AG10803 (cell line): ENCODE measurements at regions not wholly inside any gene's neighbourhood (a gene's known extent, or its start where the extent isn't known, plus 50 kb on each side); places are given as distances from the start of the nearest gene placed in this dataset.

Source experiments
- DNase-seq: peaks from one replicate; pipeline ENCODE4 v3.0.0; 2010; ENCODE audit warnings: low read depth
- H3K4me3 ChIP-seq: 2 replicates; pipeline ENCODE4 v1.5.1; 2011; ENCODE audit warnings: mild to moderate bottlenecking, low read length, control low read depth
- TF ChIP-seq, protein P1 (sequence below): conservative IDR thresholded peaks from 2 replicates; pipeline ENCODE4 v1.5.1; 2011; ENCODE audit warnings: mild to moderate bottlenecking, low read length, control low read depth, inconsistent platforms

DNA sequence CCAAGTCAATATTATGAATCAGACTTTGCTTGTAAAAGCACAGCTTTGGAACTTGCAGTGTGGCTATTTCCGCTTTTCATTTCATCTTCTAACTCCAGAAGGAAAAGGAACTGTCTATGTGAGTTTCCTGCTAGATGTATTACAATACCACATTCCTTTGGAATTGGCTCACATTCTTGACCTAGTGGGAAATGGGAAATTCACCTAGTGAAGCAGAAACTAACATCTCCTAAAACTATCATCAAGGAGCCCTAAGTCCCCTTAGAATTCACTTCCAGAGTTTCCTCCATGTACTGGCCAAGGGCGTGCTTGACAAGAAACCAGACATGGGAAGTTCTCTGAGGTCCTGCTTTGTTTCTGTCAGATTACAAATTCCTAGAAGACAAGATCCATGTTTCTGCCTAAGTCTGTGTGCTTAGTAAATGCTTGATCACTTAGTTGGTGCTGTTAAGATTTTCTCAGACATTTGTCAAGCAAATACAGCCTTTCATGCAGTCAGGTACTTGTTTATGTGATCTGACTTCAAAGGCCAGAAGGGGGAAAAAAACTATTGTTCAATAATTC lies 275.7 kb upstream of the FN1 start:
- H3K4me3 ChIP-seq, result no peak overlapping the region
- DNase-seq, result peak; percentile 83
- TF ChIP-seq, protein P1, sequence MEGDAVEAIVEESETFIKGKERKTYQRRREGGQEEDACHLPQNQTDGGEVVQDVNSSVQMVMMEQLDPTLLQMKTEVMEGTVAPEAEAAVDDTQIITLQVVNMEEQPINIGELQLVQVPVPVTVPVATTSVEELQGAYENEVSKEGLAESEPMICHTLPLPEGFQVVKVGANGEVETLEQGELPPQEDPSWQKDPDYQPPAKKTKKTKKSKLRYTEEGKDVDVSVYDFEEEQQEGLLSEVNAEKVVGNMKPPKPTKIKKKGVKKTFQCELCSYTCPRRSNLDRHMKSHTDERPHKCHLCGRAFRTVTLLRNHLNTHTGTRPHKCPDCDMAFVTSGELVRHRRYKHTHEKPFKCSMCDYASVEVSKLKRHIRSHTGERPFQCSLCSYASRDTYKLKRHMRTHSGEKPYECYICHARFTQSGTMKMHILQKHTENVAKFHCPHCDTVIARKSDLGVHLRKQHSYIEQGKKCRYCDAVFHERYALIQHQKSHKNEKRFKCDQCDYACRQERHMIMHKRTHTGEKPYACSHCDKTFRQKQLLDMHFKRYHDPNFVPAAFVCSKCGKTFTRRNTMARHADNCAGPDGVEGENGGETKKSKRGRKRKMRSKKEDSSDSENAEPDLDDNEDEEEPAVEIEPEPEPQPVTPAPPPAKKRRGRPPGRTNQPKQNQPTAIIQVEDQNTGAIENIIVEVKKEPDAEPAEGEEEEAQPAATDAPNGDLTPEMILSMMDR, result no peak

DNA sequence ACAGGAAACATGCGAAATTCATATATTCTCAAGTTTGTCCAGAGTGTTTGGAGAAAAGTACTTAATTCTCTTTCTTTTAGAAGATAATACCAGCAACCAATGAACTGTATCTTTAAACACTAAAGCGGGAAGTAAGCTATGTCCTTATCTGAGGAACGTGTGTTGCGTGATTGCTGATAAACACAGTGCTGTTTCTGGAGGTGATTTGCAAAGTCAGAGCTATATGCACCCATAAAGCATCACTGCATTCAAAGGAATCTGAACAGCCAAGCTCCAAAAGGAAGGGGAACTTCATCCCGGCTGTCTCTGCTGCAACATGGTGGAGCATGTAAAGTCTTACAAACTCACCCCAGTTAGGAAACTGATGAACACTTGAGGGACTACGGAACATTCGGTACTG lies 271.7 kb upstream of the FN1 start:
- no peak for DNase-seq
- H3K4me3 ChIP-seq, result no peak overlapping the region
- TF ChIP-seq, protein P1, result no peak

DNA sequence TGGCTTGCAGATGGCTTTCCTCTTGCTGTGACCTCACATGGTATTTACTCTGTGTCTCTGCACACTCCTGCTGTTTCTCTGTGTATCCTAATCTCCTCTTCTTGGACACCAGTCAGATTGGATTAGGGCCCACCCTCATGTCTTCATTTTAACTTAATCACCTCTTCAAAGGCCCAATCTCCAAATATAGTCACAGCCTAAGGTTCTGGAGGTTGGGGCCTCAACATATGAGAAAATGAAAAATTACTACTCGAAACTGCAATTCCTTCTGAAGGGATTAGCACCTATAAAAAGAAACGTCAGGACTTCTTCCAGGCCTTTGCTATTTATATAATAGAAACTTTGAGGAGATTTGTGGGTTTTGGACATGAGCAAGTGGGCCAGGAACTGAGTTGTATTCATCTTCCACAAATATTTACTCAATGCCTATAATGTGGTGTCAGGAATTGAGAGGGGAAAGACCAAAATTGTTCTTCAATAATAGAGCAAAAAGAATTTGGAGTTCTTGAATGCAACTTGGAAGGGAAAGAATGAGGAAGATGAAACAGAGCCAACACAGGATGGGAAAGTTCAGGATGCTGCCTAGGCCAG lies 270.0 kb upstream of the FN1 start:
- H3K4me3 ChIP-seq, result no peak overlapping the region
- TF ChIP-seq, protein P1, result no peak
- DNase-seq, result peak; percentile 70

DNA sequence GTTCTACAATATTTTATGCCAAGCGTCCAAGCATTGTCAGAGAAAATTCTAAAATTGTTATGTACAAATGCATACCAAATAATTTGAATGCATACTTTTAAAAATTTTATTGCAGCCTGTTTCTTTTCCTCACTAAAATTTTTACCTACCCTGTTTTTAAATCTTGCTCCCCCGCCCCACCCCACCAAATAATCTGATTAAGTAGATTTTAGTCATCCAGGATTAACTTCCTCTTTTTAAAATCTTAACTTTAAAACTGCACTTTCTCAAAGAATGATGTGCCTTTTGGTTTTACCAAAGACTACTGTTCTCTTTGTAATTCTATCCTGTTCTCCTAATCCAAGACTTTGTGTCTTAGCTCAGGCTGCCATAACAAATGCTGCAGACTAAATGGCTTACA lies 269.4 kb upstream of the FN1 start:
- no peak for DNase-seq
- TF ChIP-seq, protein P1, result no peak
- H3K4me3 ChIP-seq, result no peak overlapping the region

DNA sequence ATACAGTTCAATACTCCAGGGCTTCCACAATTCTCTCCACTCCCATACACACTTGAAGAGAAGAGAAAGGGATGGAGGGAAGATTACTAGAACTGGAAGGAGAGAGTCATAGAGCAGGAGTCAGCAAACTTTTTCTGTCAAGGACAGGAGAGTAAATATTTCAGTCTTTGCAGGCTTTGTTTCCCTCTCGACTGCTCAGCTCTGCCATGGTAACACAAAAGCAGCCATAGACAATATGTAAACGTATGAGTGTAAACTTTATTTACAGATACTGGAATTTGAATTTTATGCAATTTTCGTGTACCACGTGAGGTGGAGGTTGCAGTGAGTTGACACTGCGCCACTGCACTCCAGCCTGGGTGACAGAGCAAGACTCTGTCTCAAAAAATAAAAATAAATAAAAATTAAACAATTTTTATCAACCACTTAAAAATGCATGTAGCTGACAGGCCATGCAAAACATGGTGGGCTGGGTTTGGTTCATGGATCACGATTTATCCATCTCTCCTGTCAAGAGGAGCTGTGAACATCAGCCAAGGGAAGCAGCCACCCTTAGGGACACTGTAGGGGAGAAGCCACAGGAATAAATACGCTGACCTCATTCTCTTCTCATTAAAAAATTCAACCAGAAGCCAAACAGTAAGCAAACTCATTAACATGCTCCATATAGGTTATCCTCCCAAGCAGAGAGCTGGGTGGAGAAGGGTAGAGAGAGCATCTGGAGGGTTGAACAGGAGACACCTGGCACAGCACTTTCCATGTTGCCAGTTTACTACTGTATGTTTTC lies 266.4 kb upstream of the FN1 start:
- DNase-seq, result no peak
- H3K4me3 ChIP-seq, result no peak overlapping the region
- TF ChIP-seq, protein P1, result no peak

DNA sequence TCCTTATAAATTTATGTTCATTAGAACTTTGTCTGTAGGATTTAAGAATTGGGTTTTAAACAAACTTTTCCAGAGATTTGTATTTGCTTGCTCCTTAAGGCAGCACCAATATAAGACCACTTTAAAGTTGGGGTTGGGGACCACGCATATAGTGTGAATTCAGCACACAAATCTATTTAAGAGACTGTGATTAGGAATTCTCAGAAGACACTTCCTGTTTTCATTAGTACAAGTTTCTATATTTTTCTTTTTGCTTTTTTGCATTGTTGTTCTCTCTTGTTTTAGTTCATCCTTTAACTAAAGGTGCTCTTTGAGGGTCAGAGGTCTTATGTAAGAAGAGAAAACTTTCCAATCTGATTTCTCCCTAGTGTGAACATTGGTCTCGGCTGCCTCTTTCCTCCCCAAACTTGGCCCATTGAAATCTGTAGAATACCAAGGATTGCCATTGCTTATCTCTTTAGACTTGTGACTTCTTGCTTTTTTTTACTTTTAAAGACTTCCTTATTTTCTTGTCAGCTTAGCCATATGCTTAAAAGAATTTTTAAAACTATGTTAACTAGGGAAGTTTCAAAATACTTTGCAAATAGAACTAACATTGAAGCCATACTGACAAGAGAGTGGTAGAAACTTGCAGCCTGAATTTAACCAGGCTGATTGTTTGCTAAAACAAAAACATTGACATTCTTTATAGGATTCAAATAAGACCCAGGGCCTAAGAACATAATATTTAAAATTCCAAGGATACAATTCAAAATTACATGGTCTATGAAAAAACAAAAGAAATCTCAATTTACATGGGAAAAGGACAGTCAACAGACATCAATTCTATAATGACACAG lies 264.1 kb upstream of the FN1 start:
- DNase-seq, result peak; percentile 44
- H3K4me3 ChIP-seq, result no peak overlapping the region
- TF ChIP-seq, protein P1, result no peak
